ENCODE measurements at regions not wholly inside any gene's neighbourhood (a gene's known extent, or its start where the extent isn't known, plus 50 kb on each side); places are given as distances from the start of the nearest gene placed in this dataset.
"Not testable (repeated sequence)": the region's sequence is repeated elsewhere in the genome, so short reads cannot be mapped to it uniquely, and the experiment has no call there.

DNA sequence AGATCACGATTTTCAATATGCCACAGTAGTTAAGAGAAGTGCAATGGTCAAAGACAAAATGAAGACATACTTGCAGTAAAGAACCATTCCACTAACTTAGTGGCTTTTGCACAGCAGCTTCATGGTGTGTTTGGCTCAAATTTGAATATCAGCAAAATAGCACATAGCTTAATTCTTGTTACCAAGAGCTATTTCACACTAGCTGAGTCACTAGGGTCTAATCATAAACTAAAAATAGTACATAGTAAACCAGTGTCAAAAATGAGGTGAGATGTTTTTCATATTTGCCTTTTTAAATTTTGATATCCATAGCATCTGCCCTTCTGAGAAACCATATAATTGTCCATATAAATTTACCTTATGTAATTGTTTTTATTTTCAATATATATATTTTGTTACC lies 325.0 kb upstream of the LUZP2 start:
- no peak for DNase-seq (ENCODE audit: low spot score)

DNA sequence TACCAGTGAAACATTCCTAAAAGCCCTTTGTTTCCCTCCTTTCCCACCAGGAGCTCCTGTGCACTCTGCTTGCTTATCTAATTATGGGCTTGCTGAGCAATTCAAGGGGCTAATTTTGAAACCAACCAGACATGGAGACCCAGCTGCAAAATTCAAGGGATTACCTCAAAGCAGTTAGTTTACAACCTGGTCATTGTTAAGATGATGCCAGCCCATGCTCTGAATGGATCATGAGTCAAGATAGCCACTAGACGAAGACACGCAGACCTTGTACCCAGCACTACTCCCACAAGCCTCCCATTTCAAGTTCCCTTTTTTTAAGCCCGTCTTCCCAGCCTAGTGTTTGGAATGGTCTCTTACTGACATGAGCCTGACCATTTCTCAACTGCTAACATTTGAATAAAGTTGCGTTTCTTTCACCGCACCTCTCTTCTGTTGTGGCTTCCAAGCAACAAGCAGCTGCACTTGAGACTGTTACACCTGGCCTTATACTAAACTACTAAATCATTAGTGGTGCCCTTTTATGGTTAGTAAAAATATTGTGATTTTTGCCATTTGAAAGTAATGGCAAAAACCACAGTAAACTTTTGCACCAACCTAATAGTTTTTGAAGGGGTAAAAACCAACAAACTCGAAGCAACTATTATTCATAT lies 315.3 kb upstream of the LUZP2 start:
- DNase-seq (ENCODE audit: low spot score): no peak

DNA sequence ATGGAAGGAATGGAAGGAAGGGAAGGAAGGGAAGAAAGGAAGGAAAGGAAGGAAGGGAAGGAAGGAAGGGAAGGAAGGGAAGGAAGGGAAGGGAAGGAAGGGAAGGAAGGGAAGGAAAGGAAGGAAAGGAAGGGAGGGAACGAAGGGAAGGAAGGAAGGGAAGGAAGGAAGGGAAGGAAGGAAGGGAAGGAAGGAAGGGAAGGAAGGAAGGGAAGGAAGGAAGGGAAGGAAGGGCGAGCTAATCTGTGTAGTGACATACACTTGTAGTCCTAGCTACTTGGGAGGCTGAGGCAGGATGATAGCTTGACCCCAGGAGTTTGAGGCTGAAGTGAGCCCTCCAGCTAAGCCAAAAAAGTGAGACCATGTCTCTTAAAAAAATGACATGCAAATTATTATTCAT lies 311.3 kb upstream of the LUZP2 start:
- DNase-seq (ENCODE audit: low spot score): not testable (repeated sequence)

DNA sequence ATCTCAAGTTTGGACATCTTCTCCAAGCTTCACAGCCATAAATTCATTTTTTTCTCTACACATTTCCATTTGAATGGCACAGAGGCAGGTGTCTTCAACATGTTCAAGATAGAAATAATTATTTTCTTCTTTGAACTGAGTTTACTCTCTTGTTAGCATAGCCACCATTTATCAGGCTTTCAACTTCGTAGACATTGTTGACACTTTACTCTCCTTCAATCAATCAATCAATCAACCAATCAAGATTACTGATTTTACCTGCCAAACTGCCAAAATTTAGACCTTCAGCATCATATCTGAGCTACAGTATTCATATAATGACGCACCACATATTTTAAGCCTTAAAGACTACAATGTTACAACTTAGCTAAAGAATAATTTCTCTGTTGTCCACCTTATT lies 300.1 kb upstream of the LUZP2 start:
- no peak for DNase-seq (ENCODE audit: low spot score)

DNA sequence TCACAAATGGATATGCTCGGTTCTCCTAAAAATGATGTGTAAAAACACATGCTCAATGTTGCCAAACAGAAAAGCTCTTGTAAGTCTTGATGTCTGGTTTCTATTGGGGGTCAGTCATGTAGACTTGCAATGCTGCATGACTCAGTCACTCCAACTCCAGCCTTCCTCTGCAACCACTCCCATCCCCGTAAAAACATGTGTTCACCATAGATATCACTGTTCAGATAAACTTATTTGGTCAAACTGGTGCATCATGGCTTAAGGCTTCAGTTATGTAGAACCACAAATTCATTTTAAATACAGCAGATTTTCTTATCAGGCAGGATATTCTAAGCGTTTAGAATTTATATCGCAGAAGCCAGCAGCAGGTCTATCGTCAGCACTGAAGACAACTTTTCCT lies 298.4 kb upstream of the LUZP2 start:
- DNase-seq (ENCODE audit: low spot score): no peak

DNA sequence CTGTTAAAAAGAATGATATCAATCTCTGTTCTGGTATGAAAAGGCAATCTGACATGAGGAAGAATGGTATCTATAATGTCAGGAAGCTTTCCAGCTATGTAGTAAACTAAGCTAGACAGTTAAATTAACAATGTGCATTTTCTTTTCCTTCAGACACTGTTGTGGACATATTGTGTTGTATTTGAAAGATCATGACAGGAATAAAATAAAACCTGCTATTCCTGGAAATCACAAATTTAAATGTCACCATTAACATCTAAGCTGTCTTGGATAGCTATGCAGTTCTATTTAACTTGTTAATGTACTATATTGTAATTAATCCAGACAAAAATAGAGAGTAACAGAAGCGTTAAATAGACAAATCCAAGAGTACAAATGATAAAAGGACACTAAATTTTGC lies 297.4 kb upstream of the LUZP2 start:
- DNase-seq (ENCODE audit: low spot score): no peak

DNA sequence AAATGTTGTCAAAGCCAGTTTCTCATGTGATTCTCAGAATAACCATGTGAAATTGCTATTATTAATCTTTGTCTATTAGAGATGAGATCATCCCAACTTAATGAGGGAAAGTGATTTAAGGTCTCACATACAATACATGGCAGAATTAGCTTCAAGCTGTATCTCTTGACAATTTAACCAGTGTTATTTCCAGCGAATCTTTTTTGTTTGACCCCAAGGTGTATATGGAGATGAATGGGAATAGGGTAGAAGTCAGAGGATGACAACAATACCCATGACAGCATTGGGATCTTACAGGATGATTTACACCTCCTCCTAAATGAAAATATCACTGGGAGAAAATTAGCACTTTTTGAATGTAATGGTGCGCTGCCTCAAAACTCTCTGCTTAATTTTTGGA lies 290.8 kb upstream of the LUZP2 start:
- no peak for DNase-seq (ENCODE audit: low spot score)

DNA sequence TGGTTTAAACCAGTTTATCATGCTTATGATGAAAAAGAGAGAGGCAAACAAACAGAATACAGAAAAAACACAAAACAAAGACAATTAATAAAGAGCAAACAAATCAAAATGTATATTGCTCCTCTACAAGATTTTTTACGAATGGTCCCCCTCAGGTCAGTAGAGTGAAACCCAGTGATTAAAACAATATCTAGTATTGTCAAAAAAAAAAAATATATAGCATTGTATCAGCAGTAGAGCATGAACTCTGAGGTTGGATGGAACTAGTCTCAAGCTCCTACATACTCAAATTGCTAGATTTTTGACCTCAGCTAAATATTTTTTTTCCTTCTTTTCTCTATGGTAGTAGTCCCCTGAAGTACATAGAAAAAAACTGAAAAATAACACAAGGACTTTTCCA lies 290.3 kb upstream of the LUZP2 start:
- DNase-seq (ENCODE audit: low spot score): no peak

DNA sequence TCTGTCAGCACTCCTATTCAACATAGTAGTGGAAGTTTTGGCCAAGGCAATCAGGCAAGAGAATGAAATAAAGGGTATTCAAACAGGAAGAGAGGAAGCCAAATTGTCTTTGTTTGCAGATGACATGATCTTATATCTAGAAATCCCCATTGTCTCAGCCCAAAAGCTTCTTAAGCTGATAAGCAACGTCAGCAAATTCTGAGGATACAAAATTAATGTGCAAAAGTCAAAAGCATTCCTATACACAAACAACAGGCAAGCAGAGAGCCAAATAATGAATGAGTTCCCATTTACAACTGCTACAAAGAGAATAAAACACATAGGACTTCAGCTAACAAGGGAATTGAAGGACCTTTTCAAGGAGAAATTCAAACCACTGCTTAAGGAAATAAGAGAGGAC lies 280.4 kb upstream of the LUZP2 start:
- DNase-seq (ENCODE audit: low spot score): no peak

DNA sequence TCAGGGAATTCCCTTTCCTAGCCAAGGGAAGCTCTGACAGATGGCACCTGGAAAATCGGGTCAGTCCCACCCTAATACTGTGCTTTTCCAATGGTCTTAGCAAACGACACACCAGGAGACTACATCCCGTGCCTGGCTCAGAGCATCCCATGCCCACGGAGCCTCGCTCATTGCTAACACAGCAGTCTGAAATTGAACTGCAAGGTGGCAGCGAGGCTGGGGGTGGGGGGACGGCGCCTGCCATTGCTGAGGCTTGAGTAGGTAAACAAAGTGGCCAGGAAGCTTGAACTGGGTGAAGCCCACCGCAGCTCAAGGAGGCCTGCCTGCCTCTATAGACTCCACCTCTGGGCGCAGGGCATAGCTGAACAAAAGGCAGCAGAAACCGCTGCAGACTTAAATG lies 279.5 kb upstream of the LUZP2 start:
- not testable (repeated sequence) for DNase-seq (ENCODE audit: low spot score)

DNA sequence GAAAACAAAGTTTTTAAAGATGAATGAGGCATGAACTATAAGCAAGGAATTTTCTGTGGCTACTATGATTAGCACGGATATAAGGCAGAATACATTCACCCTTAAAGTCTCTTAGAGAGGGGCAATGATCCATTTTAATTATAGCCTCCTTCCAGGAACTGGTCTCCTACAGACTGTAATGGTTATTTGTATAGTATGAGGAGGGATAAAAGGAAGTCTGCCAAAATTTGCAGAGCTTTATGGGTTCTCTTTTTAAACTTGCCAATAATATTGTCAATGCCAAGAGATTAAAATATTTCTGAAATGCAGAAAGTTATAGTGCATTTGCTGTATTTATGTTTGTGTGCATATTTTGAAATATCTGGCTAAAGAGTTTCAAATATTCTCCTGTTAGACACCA lies 271.4 kb upstream of the LUZP2 start:
- no peak for DNase-seq (ENCODE audit: low spot score)

DNA sequence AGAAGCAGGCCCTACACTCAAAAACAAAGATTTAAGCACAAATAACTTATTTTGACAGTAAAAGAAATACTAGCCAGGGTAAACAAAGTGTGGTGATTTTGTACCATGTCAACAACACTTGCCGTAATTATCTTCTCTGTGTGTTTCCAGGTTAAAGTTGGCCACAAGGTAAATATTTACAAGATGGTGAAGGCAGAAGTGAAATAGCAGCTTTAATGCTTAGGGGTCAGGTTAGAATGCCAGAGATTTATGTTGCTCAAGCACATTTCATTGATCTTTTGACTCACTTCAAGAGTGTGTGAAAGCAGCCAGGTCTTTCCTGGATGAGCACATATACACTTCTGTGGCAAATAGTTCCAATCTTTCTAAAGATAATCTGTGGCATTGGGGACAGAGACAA lies 270.2 kb upstream of the LUZP2 start:
- no peak for DNase-seq (ENCODE audit: low spot score)

DNA sequence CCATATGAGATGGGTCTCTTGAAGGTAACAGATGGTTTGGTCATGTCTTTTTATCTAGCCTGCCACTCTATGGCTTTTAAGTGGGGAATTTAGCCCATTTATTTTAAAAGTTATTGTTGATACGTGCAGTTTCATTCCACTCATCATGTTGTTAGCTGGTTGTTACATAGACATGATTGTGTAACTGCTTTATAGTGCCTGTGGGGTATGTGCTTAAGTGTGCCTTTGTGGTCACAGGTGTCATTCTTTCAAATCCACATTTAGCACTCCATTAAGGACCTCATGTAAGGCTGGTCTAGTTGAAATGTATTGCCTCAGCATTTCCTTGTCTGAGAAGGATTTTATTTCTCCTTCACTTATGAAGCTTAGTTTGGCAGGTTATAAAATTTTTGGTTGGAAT lies 263.8 kb upstream of the LUZP2 start:
- DNase-seq (ENCODE audit: low spot score): no peak

DNA sequence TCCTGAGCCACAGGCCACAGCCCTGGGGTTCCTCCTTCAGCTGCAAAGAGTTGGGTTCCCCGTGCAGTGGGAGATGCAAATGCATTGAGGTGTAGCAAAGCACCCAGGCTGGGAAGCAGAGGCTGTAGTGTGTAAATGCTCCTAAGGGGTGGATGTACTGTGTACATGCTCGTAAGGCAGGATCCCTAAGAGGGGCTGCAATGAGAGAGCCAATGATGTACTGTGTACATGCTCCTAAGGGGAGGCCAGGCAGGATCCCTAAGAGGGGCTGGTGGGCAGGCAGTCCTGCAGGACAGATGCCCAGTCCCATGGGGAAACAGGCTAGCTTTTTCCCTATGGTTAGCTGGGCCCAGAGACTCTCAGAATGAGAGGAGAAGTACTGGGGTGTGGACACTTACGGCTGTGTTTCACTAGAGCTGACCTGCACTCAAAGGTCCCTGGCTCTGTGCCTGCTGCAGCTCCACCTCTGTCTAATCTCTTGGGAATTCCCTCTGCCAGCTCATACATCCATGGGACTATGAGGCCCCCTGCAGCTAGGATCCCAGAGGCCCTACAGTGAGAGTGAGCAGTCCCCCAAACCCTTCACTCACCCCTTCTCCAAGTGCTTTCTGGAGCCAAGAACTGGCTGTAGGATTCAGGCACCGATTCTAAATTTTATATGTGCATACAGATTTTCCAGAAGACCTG lies 261.9 kb upstream of the LUZP2 start:
- DNase-seq (ENCODE audit: low spot score): no peak

DNA sequence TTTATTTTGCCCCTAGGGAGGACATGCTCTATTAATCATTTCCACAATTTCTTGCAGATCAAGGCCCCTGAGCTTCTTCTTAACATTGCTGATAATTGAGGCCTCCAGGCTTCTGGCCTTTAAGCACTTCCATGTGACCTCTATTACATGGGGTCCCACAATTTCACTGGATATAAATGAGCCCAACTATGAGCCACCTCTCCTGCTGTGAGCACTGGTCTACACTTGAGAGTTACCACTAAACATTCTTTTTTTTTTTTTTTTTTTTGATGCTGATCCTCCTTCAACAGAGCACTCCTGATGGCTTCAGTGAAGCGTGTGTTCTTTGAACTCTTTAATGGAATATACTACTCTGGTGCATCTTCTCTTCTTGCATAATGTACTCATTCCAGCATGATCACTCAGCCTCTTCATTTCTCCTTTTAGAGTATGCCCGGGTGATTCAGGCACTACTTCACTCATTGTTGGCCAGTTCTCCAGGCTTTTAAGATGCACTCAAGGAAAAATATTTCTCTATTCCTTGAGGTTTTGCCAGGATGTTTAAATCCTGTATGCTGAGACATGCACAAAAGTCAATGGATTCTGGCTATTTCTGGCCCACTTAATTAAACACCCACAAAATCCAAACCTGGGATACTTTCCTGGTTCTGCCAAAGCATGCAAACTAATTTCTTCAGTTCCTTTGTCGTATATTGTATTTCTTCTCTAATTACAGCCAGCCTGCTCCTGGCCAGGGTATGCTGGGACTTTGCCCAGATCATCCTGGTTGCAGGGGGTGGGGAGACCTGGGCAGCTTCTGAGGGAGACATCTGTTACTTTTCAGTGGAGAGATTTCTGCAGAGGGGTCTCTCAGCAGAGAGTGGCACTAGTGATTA lies 257.8 kb upstream of the LUZP2 start:
- no peak for DNase-seq (ENCODE audit: low spot score)

DNA sequence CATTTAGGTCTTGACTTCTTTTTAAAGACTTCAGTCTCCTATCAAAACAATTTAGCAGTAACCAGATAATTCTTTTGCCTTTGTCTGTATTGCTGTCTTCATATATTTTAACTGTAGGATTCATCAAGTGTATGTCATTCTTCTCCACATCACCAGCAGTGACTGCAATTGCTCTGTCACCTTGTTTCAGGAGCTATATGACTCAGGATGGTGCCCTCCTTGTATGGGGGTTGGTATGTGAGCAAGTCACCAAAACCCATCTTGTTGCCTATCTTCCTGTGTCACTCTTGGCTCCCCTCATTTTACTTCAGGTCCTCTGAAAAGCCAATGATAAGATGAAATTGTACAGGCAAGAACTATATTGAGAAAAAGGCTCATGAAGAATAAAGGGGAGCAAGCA lies 256.9 kb upstream of the LUZP2 start:
- no peak for DNase-seq (ENCODE audit: low spot score)

DNA sequence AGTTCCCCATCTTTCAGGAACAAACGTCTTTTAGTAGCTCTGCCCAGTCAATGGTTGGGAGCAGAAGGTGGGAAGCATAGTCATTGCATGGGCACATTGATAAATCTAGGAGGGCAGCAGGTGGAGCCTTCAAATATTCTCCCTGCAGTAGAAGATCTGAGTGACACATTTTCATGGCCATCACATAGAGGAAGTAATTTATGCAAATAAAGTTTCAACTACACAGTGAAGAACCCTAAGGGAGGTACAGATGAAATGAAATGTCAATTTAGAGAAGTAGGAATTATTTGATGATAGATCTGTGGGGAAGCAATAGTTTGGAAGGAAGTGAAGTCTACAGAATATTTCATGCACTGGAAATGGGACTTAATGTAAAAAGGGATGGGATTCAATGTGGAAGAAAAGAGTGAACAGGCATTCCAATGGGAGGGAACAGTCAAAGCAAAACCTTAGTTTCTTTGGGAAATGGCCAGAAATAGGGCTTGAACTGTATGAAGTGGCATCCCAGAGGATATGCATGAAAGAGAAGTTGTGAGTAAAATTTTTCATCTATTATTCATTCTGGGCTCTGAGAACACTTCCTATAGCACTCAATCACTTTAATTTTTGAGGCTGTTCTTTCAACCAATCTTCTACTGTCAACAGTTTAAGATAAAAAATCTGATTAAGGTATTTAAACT lies 256.2 kb upstream of the LUZP2 start:
- no peak for DNase-seq (ENCODE audit: low spot score)

DNA sequence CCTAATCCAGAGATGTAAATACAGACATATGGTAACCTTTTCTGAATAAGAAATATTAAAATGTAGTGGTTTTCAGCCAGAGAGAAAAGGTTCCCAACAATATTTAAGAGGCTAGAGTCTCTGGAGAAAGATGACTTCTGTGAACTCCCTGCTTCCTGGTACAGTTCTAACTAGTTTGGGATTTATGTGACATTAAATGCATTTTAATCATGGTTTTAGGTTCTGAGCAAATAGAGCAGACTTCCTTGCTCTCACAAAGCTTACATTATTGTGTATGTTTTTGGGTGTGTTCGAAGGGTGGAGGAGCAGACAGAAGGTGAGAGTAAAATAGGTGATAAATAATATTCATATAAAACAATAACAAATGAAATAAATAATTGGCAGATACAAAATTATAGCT lies 250.1 kb upstream of the LUZP2 start:
- no peak for DNase-seq (ENCODE audit: low spot score)

DNA sequence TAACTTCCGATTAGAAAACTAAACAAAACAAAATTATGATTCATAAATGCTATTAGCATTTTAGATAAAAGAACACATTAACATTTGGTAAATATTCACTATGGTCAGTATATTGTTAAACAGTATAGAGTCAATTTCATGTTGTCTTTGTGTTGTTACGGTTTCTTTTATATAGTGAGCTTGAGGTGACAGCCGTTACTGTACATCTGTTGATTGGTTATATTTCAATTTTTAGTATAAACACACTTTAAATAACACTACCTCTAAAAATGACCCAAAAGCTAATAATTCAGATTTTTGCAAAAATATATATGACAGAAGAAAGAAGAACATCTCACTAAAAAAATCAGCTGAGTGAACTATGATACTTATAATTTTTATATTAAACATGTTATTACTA lies 249.0 kb upstream of the LUZP2 start:
- DNase-seq (ENCODE audit: low spot score): no peak

DNA sequence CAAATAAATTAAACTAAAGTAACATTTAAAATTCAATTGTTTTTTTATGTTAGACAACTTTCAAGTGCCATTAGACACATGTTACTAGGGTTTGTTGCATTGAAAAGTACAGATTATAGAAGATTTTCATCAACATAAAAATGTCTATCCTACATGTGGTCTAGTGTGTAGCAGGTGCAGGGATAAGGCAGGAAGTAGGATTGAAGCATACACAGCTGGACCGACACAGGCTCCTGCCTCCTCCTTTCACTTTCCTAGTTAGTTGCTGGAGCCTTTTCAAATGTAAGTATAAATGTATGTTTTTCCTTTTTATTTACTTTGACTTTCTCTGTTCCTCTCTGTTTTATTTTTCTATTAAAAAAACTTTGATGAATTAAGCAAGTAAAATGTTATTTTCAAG lies 246.9 kb upstream of the LUZP2 start:
- DNase-seq (ENCODE audit: low spot score): no peak

DNA sequence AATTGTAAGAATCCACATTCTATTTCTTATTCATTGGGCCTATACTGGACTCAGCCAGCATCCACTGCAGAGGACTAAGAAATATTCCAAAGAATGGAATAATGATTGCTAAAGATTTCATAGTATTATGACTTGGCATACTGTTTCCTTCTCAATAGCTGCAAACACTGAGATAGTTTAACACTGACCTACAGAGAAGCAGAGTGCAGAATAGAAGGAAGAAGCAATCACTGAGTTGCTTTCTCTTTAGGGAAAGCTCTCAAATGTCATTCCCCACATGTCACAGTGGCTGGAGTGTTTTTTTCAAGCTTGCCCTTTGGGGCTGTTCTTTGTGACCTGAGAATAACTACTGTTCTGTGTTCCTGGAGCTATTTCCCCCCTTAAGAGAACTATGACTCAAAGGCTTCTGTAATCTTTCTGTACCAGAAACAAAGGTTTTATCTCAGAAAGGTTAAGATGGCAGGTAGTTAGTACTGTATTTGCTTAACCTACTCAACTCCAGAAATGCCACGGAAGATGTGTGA lies 243.6 kb upstream of the LUZP2 start:
- no peak for DNase-seq (ENCODE audit: low spot score)

DNA sequence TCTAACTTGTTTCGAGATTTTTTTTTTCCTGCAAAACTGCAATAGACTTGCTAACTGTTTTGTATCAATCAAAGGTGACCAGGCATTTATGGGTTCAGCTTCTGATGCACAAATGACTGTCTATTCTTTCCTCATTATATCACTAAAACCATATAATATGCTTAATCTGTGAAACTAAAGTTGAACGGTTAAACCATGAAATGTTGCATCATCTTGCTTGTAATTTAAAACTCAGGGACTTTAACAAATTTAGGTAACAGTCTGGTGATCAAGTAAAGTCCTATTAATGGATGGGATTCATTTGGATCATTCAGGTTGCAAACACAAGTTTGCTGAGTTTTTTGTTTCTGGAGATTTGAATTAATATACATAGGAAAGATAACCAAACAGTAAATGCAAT lies 232.0 kb upstream of the LUZP2 start:
- no peak for DNase-seq (ENCODE audit: low spot score)
